ENCODE measurements at regions not wholly inside any gene's neighbourhood (a gene's known extent, or its start where the extent isn't known, plus 50 kb on each side); places are given as distances from the start of the nearest gene placed in this dataset.

DNA sequence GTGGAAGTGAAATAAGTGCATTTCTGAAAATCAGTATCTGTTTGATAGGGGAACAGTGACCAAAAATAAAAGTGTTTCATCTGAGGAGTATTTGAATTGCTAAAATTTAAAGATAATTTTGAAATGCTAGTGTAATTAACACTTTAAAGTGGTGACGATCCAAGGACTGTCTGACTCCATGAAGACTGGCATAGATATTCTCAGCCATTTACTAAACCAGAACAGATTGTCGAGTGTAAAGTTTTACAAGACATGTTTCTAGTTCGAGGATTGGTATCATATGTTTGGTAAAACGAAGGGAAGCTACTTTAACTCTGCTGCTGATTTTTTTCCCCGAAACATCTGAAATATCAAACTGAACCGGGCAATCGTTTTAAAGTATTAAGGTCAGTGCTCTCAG lies 417.9 kb downstream of the EPHA4 start:
- Mint-ChIP-seq H3K9me3 (no peaks in the 10 kb centered on the region), H3K27ac (no peak overlapping the region), H3K36me3 (ENCODE audit: low read depth) (no peaks in the 10 kb centered on the region), H3K4me1 (no peaks in the 10 kb centered on the region), H3K4me3 (no peak overlapping the region), H3K27me3 (peaks cover 8% of the 10 kb centered on the region)
- POLR2A ChIA-PET, result no interaction called here
- TF ChIP-seq, protein P1, sequence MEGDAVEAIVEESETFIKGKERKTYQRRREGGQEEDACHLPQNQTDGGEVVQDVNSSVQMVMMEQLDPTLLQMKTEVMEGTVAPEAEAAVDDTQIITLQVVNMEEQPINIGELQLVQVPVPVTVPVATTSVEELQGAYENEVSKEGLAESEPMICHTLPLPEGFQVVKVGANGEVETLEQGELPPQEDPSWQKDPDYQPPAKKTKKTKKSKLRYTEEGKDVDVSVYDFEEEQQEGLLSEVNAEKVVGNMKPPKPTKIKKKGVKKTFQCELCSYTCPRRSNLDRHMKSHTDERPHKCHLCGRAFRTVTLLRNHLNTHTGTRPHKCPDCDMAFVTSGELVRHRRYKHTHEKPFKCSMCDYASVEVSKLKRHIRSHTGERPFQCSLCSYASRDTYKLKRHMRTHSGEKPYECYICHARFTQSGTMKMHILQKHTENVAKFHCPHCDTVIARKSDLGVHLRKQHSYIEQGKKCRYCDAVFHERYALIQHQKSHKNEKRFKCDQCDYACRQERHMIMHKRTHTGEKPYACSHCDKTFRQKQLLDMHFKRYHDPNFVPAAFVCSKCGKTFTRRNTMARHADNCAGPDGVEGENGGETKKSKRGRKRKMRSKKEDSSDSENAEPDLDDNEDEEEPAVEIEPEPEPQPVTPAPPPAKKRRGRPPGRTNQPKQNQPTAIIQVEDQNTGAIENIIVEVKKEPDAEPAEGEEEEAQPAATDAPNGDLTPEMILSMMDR (IDR thresholded peaks at IDR 0.05), result no peak
- intact Hi-C loops (cut with micrococcal nuclease), result no loop called here
- DNase-seq (no peak), ATAC-seq (ENCODE audit: low read depth) (no peak)
- CTCF ChIA-PET, result no interaction called here

DNA sequence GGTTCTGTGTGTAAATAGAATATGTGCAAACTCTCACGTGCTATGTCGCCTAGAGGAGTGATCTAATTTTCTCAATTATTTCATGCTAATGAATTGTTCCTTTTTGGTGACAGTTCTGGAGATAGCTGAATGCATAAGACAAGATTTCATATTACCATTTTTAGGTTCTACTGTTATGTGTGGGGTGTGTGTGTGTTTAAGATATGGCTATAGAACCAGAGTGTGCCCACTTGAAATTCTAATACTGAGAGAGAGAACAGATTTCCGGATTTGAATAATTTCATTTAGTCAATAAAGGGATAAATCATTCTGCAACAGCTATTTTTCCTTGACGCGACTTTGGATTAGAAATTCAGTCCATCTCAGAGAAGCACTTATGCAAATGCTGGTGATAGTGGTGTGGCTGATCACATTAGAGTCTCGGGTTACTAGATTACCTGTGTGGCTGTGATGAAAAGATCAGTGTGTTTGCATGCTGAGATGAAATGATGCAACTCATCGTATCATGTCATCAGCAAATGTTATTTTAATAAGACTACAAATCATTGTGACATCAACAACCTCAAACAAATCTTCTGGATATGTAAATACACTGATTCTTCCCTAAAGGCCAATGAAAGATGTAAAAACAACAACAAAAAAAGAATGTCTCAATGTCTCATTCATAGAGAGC lies 415.9 kb downstream of the EPHA4 start:
- Mint-ChIP-seq H3K4me3 (no peak overlapping the region), H3K27me3 (peaks cover 2% of the 10 kb centered on the region), H3K4me1 (no peaks in the 10 kb centered on the region)

DNA sequence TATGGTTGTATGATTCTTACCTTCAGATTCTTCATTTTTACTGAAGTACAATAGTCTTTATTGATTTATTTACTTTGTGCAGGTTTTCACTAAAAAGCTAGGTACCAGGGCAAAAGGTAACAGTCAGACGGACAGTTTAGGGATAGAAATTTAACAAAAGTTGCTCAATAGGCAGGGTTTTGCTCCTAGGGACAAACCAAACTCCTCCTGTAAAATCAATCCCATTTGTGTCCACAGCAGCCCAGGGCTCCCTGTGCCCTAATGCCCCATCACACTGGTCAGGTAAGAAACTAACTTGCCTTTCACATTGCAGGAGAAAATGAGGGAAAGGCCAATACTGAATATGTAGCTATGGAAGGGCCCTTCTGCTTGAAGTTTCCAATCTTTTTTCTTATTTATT lies 410.9 kb downstream of the EPHA4 start:
- DNase-seq (no peak), ATAC-seq (ENCODE audit: low read depth) (no peak)
- POLR2A ChIA-PET, result no interaction called here
- H3K9me3 Mint-ChIP-seq, result no peaks in the 10 kb centered on the region
- CTCF ChIA-PET, result no interaction called here
- H3K4me3 Mint-ChIP-seq, result no peak overlapping the region
- TF ChIP-seq, protein P1 (IDR thresholded peaks at IDR 0.05), result no peak
- no peak overlapping the region for H3K27ac Mint-ChIP-seq
- intact Hi-C loops (cut with micrococcal nuclease), result no loop called here
- peaks cover 3% of the 10 kb centered on the region for H3K4me1 Mint-ChIP-seq
- H3K36me3 Mint-ChIP-seq (ENCODE audit: low read depth), result no peaks in the 10 kb centered on the region
- H3K27me3 Mint-ChIP-seq, result peaks cover 3% of the 10 kb centered on the region

More for the DNA sequence above, 415.9 kb downstream of the EPHA4 start:
- intact Hi-C loops (cut with micrococcal nuclease), result no loop called here
- Mint-ChIP-seq H3K9me3 (no peaks in the 10 kb centered on the region), H3K27ac (no peak overlapping the region), H3K36me3 (ENCODE audit: low read depth) (no peaks in the 10 kb centered on the region)
- ChIA-PET CTCF (no interaction called here), POLR2A (no interaction called here)
- DNase-seq (no peak), ATAC-seq (ENCODE audit: low read depth) (no peak)
- TF ChIP-seq, protein P1 (IDR thresholded peaks at IDR 0.05), result no peak

DNA sequence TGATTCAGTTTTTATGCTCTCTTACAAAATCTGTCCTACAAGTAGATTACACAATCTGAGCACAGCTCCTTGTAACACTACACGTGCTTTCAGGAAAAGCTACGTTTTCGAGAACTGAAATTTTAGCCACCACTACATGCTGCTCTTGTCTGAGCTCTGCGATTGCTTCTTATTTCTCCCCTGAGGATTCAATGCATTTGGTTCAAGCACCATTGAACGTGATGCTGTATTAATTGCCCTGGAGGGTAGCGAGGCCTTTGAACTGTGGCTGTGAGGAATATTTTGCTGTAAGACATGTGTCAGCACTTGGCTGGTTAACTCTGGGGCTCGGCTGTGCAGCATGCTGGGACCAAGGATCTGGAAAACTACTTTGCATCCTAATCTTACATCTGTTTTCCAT lies 405.8 kb downstream of the EPHA4 start:
- peak; percentile 85 for ATAC-seq (ENCODE audit: low read depth)
- Mint-ChIP-seq H3K4me1 (peaks cover 9% of the 10 kb centered on the region), H3K9me3 (peaks cover 2% of the 10 kb centered on the region), H3K4me3 (no peak overlapping the region), H3K36me3 (ENCODE audit: low read depth) (no peaks in the 10 kb centered on the region), H3K27me3 (peaks cover 4% of the 10 kb centered on the region), H3K27ac (no peak overlapping the region)
- DNase-seq, result no peak
- intact Hi-C loops (cut with micrococcal nuclease), result loop anchor here (1.0 to 2.0 kb wide), 2 partner anchors 37 to 406 kb away; partner anchors contain the start of gene EPHA4
- TF ChIP-seq, protein P1 (IDR thresholded peaks at IDR 0.05), result no peak
- ChIA-PET CTCF (no interaction called here), POLR2A (interaction anchor here (0.6 to 0.7 kb wide), 2 partner anchors 34 to 254 kb away, joined by 3 read pairs; no protein-coding TSS in a partner anchor)

DNA sequence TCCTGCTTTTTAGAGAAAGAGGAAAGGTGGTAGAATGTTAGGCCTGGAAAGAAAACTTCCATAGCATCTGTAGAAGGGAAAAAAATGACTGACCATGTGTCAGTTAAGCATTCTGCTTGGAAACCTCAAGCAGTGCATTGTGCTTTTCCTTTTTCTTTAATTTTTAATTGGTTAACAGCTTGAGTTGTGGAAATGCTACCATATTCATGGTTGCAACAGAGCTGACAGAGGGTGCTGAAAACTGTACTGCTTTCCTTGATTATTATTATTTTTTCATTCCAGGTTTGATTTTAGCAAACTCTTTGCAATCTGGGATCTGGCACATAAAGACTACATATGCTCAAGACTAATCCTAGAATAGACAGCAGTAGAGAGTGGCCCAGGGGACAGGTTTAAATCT lies 404.5 kb downstream of the EPHA4 start:
- ChIA-PET CTCF (no interaction called here), POLR2A (no interaction called here)
- H3K27ac Mint-ChIP-seq, result no peak overlapping the region
- H3K27me3 Mint-ChIP-seq, result peaks cover 4% of the 10 kb centered on the region
- peaks cover 2% of the 10 kb centered on the region for H3K9me3 Mint-ChIP-seq
- no peak for DNase-seq
- intact Hi-C loops (cut with micrococcal nuclease), result loop anchor here (2.0 kb wide), 1 partner anchor 35 kb away; no protein-coding TSS in a partner anchor
- TF ChIP-seq, protein P1 (IDR thresholded peaks at IDR 0.05), result no peak
- H3K4me3 Mint-ChIP-seq, result no peak overlapping the region
- no peaks in the 10 kb centered on the region for H3K36me3 Mint-ChIP-seq (ENCODE audit: low read depth)
- ATAC-seq (ENCODE audit: low read depth), result no peak
- peaks cover 9% of the 10 kb centered on the region for H3K4me1 Mint-ChIP-seq
